H9 (cell line): ENCODE measurements at regions not wholly inside any gene's neighbourhood (a gene's known extent, or its start where the extent isn't known, plus 50 kb on each side); places are given as distances from the start of the nearest gene placed in this dataset.

Experiments
- DNase-seq: peaks from one replicate; pipeline ENCODE4 v3.0.0-alpha.2; 2017
- H2AFZ ChIP-seq: one replicate; pipeline ENCODE4 v1.6.1; 2013; ENCODE audit warnings: mild to moderate bottlenecking, low read length, control low read depth, moderate library complexity
- H2AK5ac ChIP-seq: 2 replicates; pipeline ENCODE4 v1.6.1; 2013; ENCODE audit warnings: low read length, control low read depth, mixed read lengths; ENCODE audit not compliant: insufficient read length
- H2BK120ac ChIP-seq: one replicate; pipeline ENCODE4 v1.6.1; 2013; ENCODE audit warnings: low read depth, mild to moderate bottlenecking, low read length, control low read depth, inconsistent platforms; ENCODE audit not compliant: poor library complexity, severe bottlenecking
- H2BK12ac ChIP-seq: 2 replicates; pipeline ENCODE4 v1.6.1; 2013; ENCODE audit warnings: low read length, control low read depth, mixed read lengths, low read depth; ENCODE audit not compliant: insufficient read length
- H2BK15ac ChIP-seq: 2 replicates; pipeline ENCODE4 v1.6.1; 2013; ENCODE audit warnings: low read depth, low read length, control low read depth
- H2BK20ac ChIP-seq: one replicate; pipeline ENCODE4 v1.6.1; 2013; ENCODE audit warnings: low read depth, mild to moderate bottlenecking, low read length, control low read depth, inconsistent platforms; ENCODE audit not compliant: poor library complexity, severe bottlenecking
- H2BK5ac ChIP-seq: 2 replicates; pipeline ENCODE4 v1.6.1; 2013; ENCODE audit warnings: low read length, control low read depth, mixed read lengths; ENCODE audit not compliant: insufficient read length
- H3K14ac ChIP-seq: 2 replicates; pipeline ENCODE4 v1.6.1; 2013; ENCODE audit warnings: low read length, control low read depth; ENCODE audit not compliant: insufficient read depth
- H3K18ac ChIP-seq: 2 replicates; pipeline ENCODE4 v1.6.1; 2013; ENCODE audit warnings: low read depth, mild to moderate bottlenecking, mixed read lengths, low read length, control low read depth; ENCODE audit not compliant: insufficient read length
- H3K23ac ChIP-seq: 2 replicates; pipeline ENCODE4 v1.6.1; 2013; ENCODE audit warnings: low read length, control low read depth, mixed read lengths, low read depth; ENCODE audit not compliant: insufficient read length
- H3K23me2 ChIP-seq: 2 replicates; pipeline ENCODE4 v1.6.1; 2013; ENCODE audit warnings: low read depth, mild to moderate bottlenecking, mixed read lengths, low read length, control low read depth; ENCODE audit not compliant: insufficient read length, poor library complexity, severe bottlenecking
- H3K27ac ChIP-seq: 2 replicates; pipeline ENCODE4 v1.5.1; 2013; ENCODE audit warnings: low read length, control low read depth, mixed read lengths, low read depth; ENCODE audit not compliant: insufficient read length
- H3K27me3 ChIP-seq: 2 replicates; pipeline ENCODE4 v1.6.1; 2013; ENCODE audit warnings: low read length, control low read depth, inconsistent platforms; ENCODE audit not compliant: insufficient read depth
- H3K4ac ChIP-seq: 2 replicates; pipeline ENCODE4 v1.6.1; 2013; ENCODE audit warnings: low read depth, mild to moderate bottlenecking, control low read depth, inconsistent platforms, low read length, moderate library complexity
- H3K4me1 ChIP-seq: 2 replicates; pipeline ENCODE4 v1.6.1; 2013; ENCODE audit warnings: low read length, control low read depth, inconsistent platforms; ENCODE audit not compliant: insufficient read depth
- H3K4me2 ChIP-seq: 2 replicates; pipeline ENCODE4 v1.6.1; 2013; ENCODE audit warnings: low read length, control low read depth, mixed read lengths; ENCODE audit not compliant: insufficient read length, insufficient read depth
- H3K56ac ChIP-seq: 2 replicates; pipeline ENCODE4 v1.6.1; 2013; ENCODE audit warnings: low read depth, mild to moderate bottlenecking, mixed read lengths, low read length, control low read depth; ENCODE audit not compliant: insufficient read length
- H3K79me1 ChIP-seq: 2 replicates; pipeline ENCODE4 v1.6.1; 2013; ENCODE audit warnings: low read depth, mild to moderate bottlenecking, moderate library complexity, low read length, control low read depth, inconsistent platforms; ENCODE audit not compliant: insufficient read depth, poor library complexity, severe bottlenecking
- H3K79me2 ChIP-seq: 2 replicates; pipeline ENCODE4 v1.6.1; 2013; ENCODE audit warnings: low read length, control low read depth, inconsistent platforms; ENCODE audit not compliant: insufficient read depth
- H3K9ac ChIP-seq: 2 replicates; pipeline ENCODE4 v1.6.1; 2013; ENCODE audit warnings: low read length, control low read depth, mixed read lengths; ENCODE audit not compliant: insufficient read length; ENCODE audit errors: extremely low read depth
- H3K9me3 ChIP-seq: one replicate; pipeline ENCODE4 v1.6.1; 2013; ENCODE audit warnings: low read depth, low read length, inconsistent platforms; ENCODE audit not compliant: control insufficient read depth
- H3T11ph ChIP-seq: one replicate; pipeline ENCODE4 v1.6.1; 2013; ENCODE audit warnings: mild to moderate bottlenecking, low read length, control low read depth, inconsistent platforms
- H4K20me1 ChIP-seq: one replicate; pipeline ENCODE4 v1.6.1; 2013; ENCODE audit not compliant: control insufficient read depth, insufficient read length, insufficient read depth
- H4K5ac ChIP-seq: 2 replicates; pipeline ENCODE4 v1.6.1; 2013; ENCODE audit warnings: low read depth, mild to moderate bottlenecking, mixed read lengths, low read length, control low read depth; ENCODE audit not compliant: insufficient read length
- H4K8ac ChIP-seq: replicated peaks from 2 replicates; pipeline ENCODE4 v1.6.1; 2013; ENCODE audit warnings: low read length, control low read depth, mixed read lengths, low read depth; ENCODE audit not compliant: insufficient read length
- H4K91ac ChIP-seq: 2 replicates; pipeline ENCODE4 v1.6.1; 2013; ENCODE audit warnings: low read depth, mild to moderate bottlenecking, moderate library complexity, mixed read lengths, low read length, control low read depth; ENCODE audit not compliant: insufficient read length
- H3K27ac Mint-ChIP-seq, 3 experiments: 2 replicates in 2 of 3; 3 replicates in 1 of 3; pipeline ENCODE4 v1.8.0; 2020 to 2021; ENCODE audit warnings: mixed read lengths in 3 of 3, mild to moderate bottlenecking in 1 of 3, moderate library complexity in 1 of 3
- H3K27me3 Mint-ChIP-seq: 2 replicates; pipeline ENCODE4 v1.8.0; 2021; ENCODE audit warnings: low read depth, mild to moderate bottlenecking, moderate library complexity, mixed read lengths
- H3K36me3 Mint-ChIP-seq, 3 experiments: 2 replicates in 2 of 3; 3 replicates in 1 of 3; pipeline ENCODE4 v1.8.0; 2020 to 2021; ENCODE audit warnings: low read depth in 3 of 3, mixed read lengths in 3 of 3; ENCODE audit not compliant: insufficient read depth in 1 of 3
- H3K4me1 Mint-ChIP-seq, 2 experiments: 2 replicates each; pipeline ENCODE4 v1.8.0; 2020; ENCODE audit warnings: mixed read lengths in 2 of 2
- H3K4me3 Mint-ChIP-seq, 2 experiments: 2 replicates in 1 of 2; 3 replicates in 1 of 2; pipeline ENCODE4 v1.8.0; 2020 to 2021; ENCODE audit warnings: mild to moderate bottlenecking in 2 of 2, mixed read lengths in 2 of 2, moderate library complexity in 1 of 2
- H3K9me3 Mint-ChIP-seq, 2 experiments: 2 replicates in 1 of 2; 3 replicates in 1 of 2; pipeline ENCODE4 v1.8.0; 2020; ENCODE audit warnings: mild to moderate bottlenecking in 2 of 2, mixed read lengths in 2 of 2, moderate library complexity in 1 of 2
- CTCF ChIP-seq: fragments of 200-600 bp; sonication (generic); conservative IDR thresholded peaks from 3 replicates; pipeline ENCODE4 v1.8.0; 2021; ENCODE audit warnings: antibody characterized with exemption, mild to moderate bottlenecking
- WGBS: extraction: QIAGEN DNeasy Blood & Tissue Kit; methylation state at CpG from one replicate; pipeline ENCODE4 v1.1.7; 2013; ENCODE audit warnings: missing lambda C conversion rate, low lambda C conversion rate, mixed read lengths; ENCODE audit not compliant: insufficient read length; ENCODE audit errors: extremely low coverage; 5-methylcytosine and 5-hydroxymethylcytosine counted together

- H3K27me3 ChIP-seq, result no peaks in the 10 kb centered on the region
- no peak overlapping the region for H4K8ac ChIP-seq
- no peaks in the 10 kb centered on the region for H3K4me1 ChIP-seq
- no peaks in the 10 kb centered on the region for H4K20me1 ChIP-seq
- Mint-ChIP-seq H3K4me3 (no peak overlapping the region), H3K36me3 (peaks cover 17 to 31% (median 18%) of the 10 kb centered on the region in 3 experiments), H3K9me3 (peaks cover 38 to 47% of the 10 kb centered on the region in 2 experiments), H3K4me1 (peaks cover 4 to 5% of the 10 kb centered on the region in 2 experiments; a peak in 3 of 4 replicates), H3K27me3 (peaks cover 8% of the 10 kb centered on the region), H3K27ac (no peak overlapping the region)
- H3K23me2 ChIP-seq, result no peaks in the 10 kb centered on the region
- no peak overlapping the region for H2AFZ ChIP-seq
- no peaks in the 10 kb centered on the region for H3K79me1 ChIP-seq
- no peak overlapping the region for H2AK5ac ChIP-seq
- no peak overlapping the region for H2BK20ac ChIP-seq
- no peak for TF ChIP-seq CTCF
- H2BK12ac ChIP-seq, result no peak overlapping the region
- DNase-seq, result no peak
- no peak overlapping the region for H3K27ac ChIP-seq
- no peak overlapping the region for H4K5ac ChIP-seq
- no peak overlapping the region for H3K4me2 ChIP-seq
- H3K9ac ChIP-seq, result no peak overlapping the region
- peaks cover 23% of the 10 kb centered on the region for H3K9me3 ChIP-seq
- H2BK15ac ChIP-seq, result no peak overlapping the region
- H3K4ac ChIP-seq, result no peak overlapping the region
- H3T11ph ChIP-seq, result no peak overlapping the region
- H3K79me2 ChIP-seq, result no peaks in the 10 kb centered on the region
- H2BK5ac ChIP-seq, result no peak overlapping the region
- H3K23ac ChIP-seq, result no peak overlapping the region
- H2BK120ac ChIP-seq, result no peak overlapping the region
- no peak overlapping the region for H3K14ac ChIP-seq
- no peak overlapping the region for H3K56ac ChIP-seq
- WGBS, result no CpG with 5 or more reads among the region's 1 CpG
- H3K18ac ChIP-seq, result no peak overlapping the region
- H4K91ac ChIP-seq, result no peak overlapping the region
Measured at GRCh38 chr9:90741036-90741435, 60.6 kb upstream of the SYK start.
